IMR-90 (cell line): ENCODE measurements at regions not wholly inside any gene's neighbourhood (a gene's known extent, or its start where the extent isn't known, plus 50 kb on each side); places are given as distances from the start of the nearest gene placed in this dataset.

Source experiments
- ATAC-seq: fragments of 200-7000 bp; cut with Tn5 transposase; 2 replicates; pipeline ENCODE4 v1.9.1; 2020; ENCODE audit warnings: low read depth, mild to moderate bottlenecking, moderate library complexity
- BruUV-seq: library from RNA; stranded (reverse); fragments of 400-500 nt; replicated peaks from 2 replicates; lab custom pipeline; 2021; lab: Mats Ljungman, UMichigan
- CTCF ChIA-PET: fragments of 300-600 bp; formaldehyde crosslinking; extraction: SDS; loops from one replicate; lab custom pipeline; 2021; ENCODE audit warnings: antibody characterized with exemption; lab: Yijun Ruan, JAX
- POLR2A ChIA-PET: fragments of 300-600 bp; sonication (Branson Sonifier 250); formaldehyde crosslinking; loops from one replicate; lab custom pipeline; 2022; ENCODE audit warnings: antibody characterized with exemption; ENCODE audit not compliant: unreplicated experiment; lab: Charles Lee
- DNase-seq: peaks from one replicate; pipeline ENCODE4 v3.0.0; 2013
- H2AFZ ChIP-seq: replicated peaks from 2 replicates; pipeline ENCODE3; 2013; ENCODE audit warnings: low read length, mild to moderate bottlenecking; ENCODE audit not compliant: poor library complexity
- H2AK5ac ChIP-seq: 2 replicates; pipeline ENCODE4 v1.6.1; 2013; ENCODE audit warnings: low read depth, low read length, inconsistent platforms
- H2AK9ac ChIP-seq: replicated peaks from 2 replicates; pipeline ENCODE3; 2013; ENCODE audit warnings: mild to moderate bottlenecking, low read depth, low read length, moderate library complexity; ENCODE audit not compliant: poor library complexity
- H2BK120ac ChIP-seq: 2 replicates; pipeline ENCODE4 v1.6.1; 2013; ENCODE audit warnings: low read depth, low read length, inconsistent platforms
- H2BK15ac ChIP-seq: 3 replicates; pipeline ENCODE4 v1.6.1; 2013; ENCODE audit warnings: low read depth, low read length, inconsistent platforms
- H2BK20ac ChIP-seq: 2 replicates; pipeline ENCODE4 v1.6.1; 2013; ENCODE audit warnings: low read depth, mild to moderate bottlenecking, inconsistent platforms, low read length, moderate library complexity
- H2BK5ac ChIP-seq: 2 replicates; pipeline ENCODE4 v1.6.1; 2013; ENCODE audit warnings: mild to moderate bottlenecking, low read depth, low read length, inconsistent platforms; ENCODE audit not compliant: poor library complexity, severe bottlenecking
- H3K14ac ChIP-seq: replicated peaks from 2 replicates; pipeline ENCODE4 v1.6.1; 2013; ENCODE audit warnings: low read depth, low read length, inconsistent platforms
- H3K18ac ChIP-seq: 2 replicates; pipeline ENCODE4 v1.6.1; 2013; ENCODE audit warnings: low read depth, low read length, control low read depth
- H3K23ac ChIP-seq: 2 replicates; pipeline ENCODE4 v1.6.1; 2013; ENCODE audit warnings: low read depth, low read length, inconsistent platforms
- H3K27ac ChIP-seq: 2 replicates; pipeline ENCODE4 v1.5.1; 2013; ENCODE audit warnings: mild to moderate bottlenecking, control low read depth, low read length; ENCODE audit not compliant: insufficient read depth
- H3K27me3 ChIP-seq: 2 replicates; pipeline ENCODE4 v1.6.1; 2013; ENCODE audit warnings: low read length; ENCODE audit not compliant: control insufficient read depth, insufficient read depth
- H3K36me3 ChIP-seq: 2 replicates; pipeline ENCODE4 v1.6.1; 2013; ENCODE audit warnings: low read length, mixed read lengths; ENCODE audit not compliant: control insufficient read depth, insufficient read depth
- H3K4ac ChIP-seq: 2 replicates; pipeline ENCODE4 v1.6.1; 2013; ENCODE audit warnings: low read depth, low read length, inconsistent platforms
- H3K4me1 ChIP-seq: 2 replicates; pipeline ENCODE4 v1.6.1; 2013; ENCODE audit warnings: low read length, mixed read lengths; ENCODE audit not compliant: control insufficient read depth, insufficient read depth
- H3K4me2 ChIP-seq: 2 replicates; pipeline ENCODE4 v1.6.1; 2013; ENCODE audit warnings: low read depth, mild to moderate bottlenecking, control low read depth, low read length, moderate library complexity
- H3K4me3 ChIP-seq: 2 replicates; pipeline ENCODE4 v1.5.1; 2013; ENCODE audit warnings: low read depth, mild to moderate bottlenecking, control low read depth, low read length, moderate library complexity; ENCODE audit not compliant: insufficient read depth
- H3K56ac ChIP-seq: 2 replicates; pipeline ENCODE4 v1.6.1; 2013; ENCODE audit warnings: low read length, inconsistent platforms; ENCODE audit not compliant: insufficient read depth; ENCODE audit errors: extremely low read depth
- H3K79me1 ChIP-seq, 2 experiments: 2 replicates each; pipeline ENCODE4 v1.6.1; 2013; ENCODE audit warnings: low read length in 2 of 2, inconsistent platforms in 1 of 2, low read depth in 1 of 2
- H3K9ac ChIP-seq: 2 replicates; pipeline ENCODE4 v1.6.1; 2013; ENCODE audit warnings: low read depth, low read length, control low read depth
- H3K9me1 ChIP-seq: 2 replicates; pipeline ENCODE4 v1.6.1; 2013; ENCODE audit warnings: low read length, inconsistent platforms; ENCODE audit not compliant: insufficient read depth
- H3K9me3 ChIP-seq: 2 replicates; pipeline ENCODE4 v1.6.1; 2013; ENCODE audit warnings: low read length; ENCODE audit not compliant: control insufficient read depth, insufficient read depth
- H4K20me1 ChIP-seq: 2 replicates; pipeline ENCODE4 v1.6.1; 2013; ENCODE audit warnings: low read length, inconsistent platforms; ENCODE audit not compliant: insufficient read depth
- H4K5ac ChIP-seq: 2 replicates; pipeline ENCODE4 v1.6.1; 2013; ENCODE audit warnings: mild to moderate bottlenecking, low read depth, low read length, control low read depth
- H4K8ac ChIP-seq, 2 experiments: 2 replicates each; pipeline ENCODE4 v1.6.1; 2013; ENCODE audit warnings: low read depth in 2 of 2, low read length in 2 of 2, control low read depth in 1 of 2, inconsistent platforms in 1 of 2
- H4K91ac ChIP-seq: 2 replicates; pipeline ENCODE4 v1.6.1; 2013; ENCODE audit warnings: low read depth, low read length, inconsistent platforms; ENCODE audit not compliant: insufficient read depth
- CTCF ChIP-seq: conservative IDR thresholded peaks from 2 replicates; pipeline ENCODE4 v1.5.1; 2012; ENCODE audit warnings: mild to moderate bottlenecking, low read depth, low read length, improper control_type of control experiment
- MAFK ChIP-seq: IDR thresholded peaks from 2 replicates; pipeline ENCODE4 v1.6.1; 2012; ENCODE audit warnings: low read depth, low read length, improper control_type of control experiment
- RAD21 ChIP-seq: IDR thresholded peaks from 2 replicates; pipeline ENCODE4 v1.6.1; 2012; ENCODE audit warnings: low read length, improper control_type of control experiment
- SMC3 ChIP-seq: fragments of 150-350 bp; IDR thresholded peaks from 2 replicates; pipeline ENCODE4 v1.6.1; 2016; ENCODE audit warnings: low read depth, mild to moderate bottlenecking, antibody characterized with exemption, low read length, moderate library complexity
- WGBS, 2 experiments: methylation state at CpG; one replicate each; pipeline versions ENCODE4 v1.1.5 to v1.1.7; 2013; ENCODE audit warnings: missing lambda C conversion rate in 2 of 2; ENCODE audit not compliant: insufficient read length in 1 of 2; ENCODE audit errors: extremely low coverage in 2 of 2; 5-methylcytosine and 5-hydroxymethylcytosine counted together
- dilution Hi-C: fragments of 300-500 bp; cut with HindIII; formaldehyde crosslinking; loops from one replicate; pipeline ENCODE4 v1.14.3; 2018; ENCODE audit warnings: low sequenced_read_pairs; ENCODE audit not compliant: unreplicated experiment
- in situ Hi-C: fragments of 300-500 bp; cut with MboI; formaldehyde crosslinking; loops from 3 replicates; pipeline ENCODE4 v1.14.3; 2019; ENCODE audit warnings: low sequenced_read_pairs, inconsistent platforms, mixed read lengths
- intact Hi-C: fragments of 100-400 bp; cut with micrococcal nuclease; formaldehyde crosslinking; loops from 2 replicates; pipeline ENCODE4 v1.10.0; 2022

- H2AK9ac ChIP-seq = no peak overlapping the region
- ATAC-seq = peak; percentile 59
- dilution Hi-C loops (no loop called here), intact Hi-C loops (no loop called here), in situ Hi-C loops (no loop called here)
- H3K4me1 ChIP-seq = peaks cover 2% of the 10 kb centered on the region
- H3K27me3 ChIP-seq = no peaks in the 10 kb centered on the region
- H2AFZ ChIP-seq = no peak overlapping the region
- no peaks in the 10 kb centered on the region for H3K79me1 ChIP-seq
- peak overlapping the region; percentile 20; the same call in 1 of the 2 replicates for H3K4me2 ChIP-seq
- no peak overlapping the region for H3K4me3 ChIP-seq
- H3K9me1 ChIP-seq = no peaks in the 10 kb centered on the region
- H2AK5ac ChIP-seq = peak overlapping the region; percentile 45; the same call in 1 of the 2 replicates
- no TSS peak for BruUV-seq
- peak overlapping the region; percentile 59 for H3K14ac ChIP-seq
- H2BK20ac ChIP-seq = peak overlapping the region; percentile 59; the same call in 1 of the 2 replicates
- peak overlapping the region; percentile 19; the same call in 1 of the 2 replicates for H4K5ac ChIP-seq
- DNase-seq = peak; percentile 54
- no peak overlapping the region for H4K8ac ChIP-seq
- no peaks in the 10 kb centered on the region for H3K36me3 ChIP-seq
- H3K4ac ChIP-seq = no peak overlapping the region
- no peak overlapping the region for H3K56ac ChIP-seq
- 40% methylated on average over 1 of the region's 4 CpGs; no CpG with 5 or more reads in 1 of the 2 experiments for WGBS, 2 experiments
- H3K9me3 ChIP-seq = no peaks in the 10 kb centered on the region
- no peak overlapping the region for H2BK5ac ChIP-seq
- H2BK120ac ChIP-seq = peak overlapping the region; percentile 49; the same call in 1 of the 2 replicates
- H3K18ac ChIP-seq = peak overlapping the region; percentile 9; the same call in 1 of the 2 replicates
- TF ChIP-seq RAD21 (no peak), SMC3 (no peak), CTCF (no peak), MAFK (no peak)
- peak overlapping the region; percentile 60; the same call in 1 of the 3 replicates for H2BK15ac ChIP-seq
- no peak overlapping the region for H3K27ac ChIP-seq
- no peak overlapping the region for H4K91ac ChIP-seq
- POLR2A ChIA-PET = no interaction called here
- H4K20me1 ChIP-seq = no peaks in the 10 kb centered on the region
- CTCF ChIA-PET = no interaction called here
- no peak overlapping the region for H3K23ac ChIP-seq
- no peak overlapping the region for H3K9ac ChIP-seq
Measured at GRCh38 chr5:125059255-125060002, 313.0 kb upstream of the ZNF608 start.
